GM20000 (cell line): ENCODE measurements at regions not wholly inside any gene's neighbourhood (a gene's known extent, or its start where the extent isn't known, plus 50 kb on each side); places are given as distances from the start of the nearest gene placed in this dataset.

ENCODE experiments used
- DNase-seq: peaks from one replicate; pipeline ENCODE4 v3.0.0; 2012; ENCODE audit warnings: low spot score
- TF ChIP-seq, protein P1 (sequence below): IDR thresholded peaks from 2 replicates; pipeline ENCODE4 v1.5.1; 2012; ENCODE audit warnings: mild to moderate bottlenecking, control low read depth; ENCODE audit errors: extremely low read depth, missing control alignments

- no peak for DNase-seq
- TF ChIP-seq, protein P1, sequence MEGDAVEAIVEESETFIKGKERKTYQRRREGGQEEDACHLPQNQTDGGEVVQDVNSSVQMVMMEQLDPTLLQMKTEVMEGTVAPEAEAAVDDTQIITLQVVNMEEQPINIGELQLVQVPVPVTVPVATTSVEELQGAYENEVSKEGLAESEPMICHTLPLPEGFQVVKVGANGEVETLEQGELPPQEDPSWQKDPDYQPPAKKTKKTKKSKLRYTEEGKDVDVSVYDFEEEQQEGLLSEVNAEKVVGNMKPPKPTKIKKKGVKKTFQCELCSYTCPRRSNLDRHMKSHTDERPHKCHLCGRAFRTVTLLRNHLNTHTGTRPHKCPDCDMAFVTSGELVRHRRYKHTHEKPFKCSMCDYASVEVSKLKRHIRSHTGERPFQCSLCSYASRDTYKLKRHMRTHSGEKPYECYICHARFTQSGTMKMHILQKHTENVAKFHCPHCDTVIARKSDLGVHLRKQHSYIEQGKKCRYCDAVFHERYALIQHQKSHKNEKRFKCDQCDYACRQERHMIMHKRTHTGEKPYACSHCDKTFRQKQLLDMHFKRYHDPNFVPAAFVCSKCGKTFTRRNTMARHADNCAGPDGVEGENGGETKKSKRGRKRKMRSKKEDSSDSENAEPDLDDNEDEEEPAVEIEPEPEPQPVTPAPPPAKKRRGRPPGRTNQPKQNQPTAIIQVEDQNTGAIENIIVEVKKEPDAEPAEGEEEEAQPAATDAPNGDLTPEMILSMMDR, result no peak
These were observed 76.4 kb downstream of the CXXC4 start for GRCh38 chr4:104418286-104418685.

- TF ChIP-seq, protein P1, result no peak
- DNase-seq, result no peak
These were observed 77.3 kb downstream of the CXXC4 start for GRCh38 chr4:104417357-104417882.

- no peak for DNase-seq
- TF ChIP-seq, protein P1, result no peak
These were observed 77.9 kb downstream of the CXXC4 start for GRCh38 chr4:104416725-104417356.

DNA sequence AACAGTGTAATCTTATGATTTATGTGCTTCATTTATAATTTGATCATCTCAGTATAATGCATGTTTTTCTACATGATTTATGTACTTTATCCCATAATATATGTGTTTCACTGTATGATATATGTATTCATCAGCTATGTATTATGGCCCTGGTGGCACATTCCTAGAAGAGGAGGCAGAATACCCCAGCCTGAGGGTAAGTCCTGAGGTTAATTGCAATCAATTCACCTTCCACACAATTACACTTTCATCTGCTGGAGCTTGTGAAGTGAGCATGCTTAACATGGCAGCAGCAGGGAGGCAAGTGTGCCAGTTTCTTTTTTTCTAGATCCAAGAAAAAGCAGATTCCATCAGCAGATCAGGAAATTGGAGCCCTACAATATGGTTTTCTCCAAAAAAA is 81.2 kb downstream of the CXXC4 start:
- TF ChIP-seq, protein P1, result no peak
- no peak for DNase-seq

DNA sequence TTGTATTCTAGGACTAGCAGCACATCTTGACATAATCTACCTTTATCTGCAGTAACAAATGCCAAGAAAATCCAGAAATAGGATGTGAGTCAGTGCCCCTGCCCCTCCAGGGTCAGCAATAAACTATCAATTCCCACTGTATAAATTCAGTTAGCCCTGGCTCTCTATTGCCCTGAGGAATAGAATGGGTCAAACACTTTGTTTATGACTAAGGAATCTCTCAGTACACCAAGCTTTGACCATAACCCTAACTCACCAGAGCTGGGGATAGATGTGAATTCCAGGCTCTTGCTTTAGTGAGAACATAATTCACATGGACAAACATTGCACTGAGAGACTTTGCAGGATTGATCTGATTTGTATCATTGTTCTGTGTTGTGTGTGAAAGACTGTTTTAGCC is 82.3 kb downstream of the CXXC4 start:
- TF ChIP-seq, protein P1, result no peak
- no peak for DNase-seq

- DNase-seq, result no peak
These were observed 83.2 kb downstream of the CXXC4 start for GRCh38 chr4:104411502-104411901.

DNA sequence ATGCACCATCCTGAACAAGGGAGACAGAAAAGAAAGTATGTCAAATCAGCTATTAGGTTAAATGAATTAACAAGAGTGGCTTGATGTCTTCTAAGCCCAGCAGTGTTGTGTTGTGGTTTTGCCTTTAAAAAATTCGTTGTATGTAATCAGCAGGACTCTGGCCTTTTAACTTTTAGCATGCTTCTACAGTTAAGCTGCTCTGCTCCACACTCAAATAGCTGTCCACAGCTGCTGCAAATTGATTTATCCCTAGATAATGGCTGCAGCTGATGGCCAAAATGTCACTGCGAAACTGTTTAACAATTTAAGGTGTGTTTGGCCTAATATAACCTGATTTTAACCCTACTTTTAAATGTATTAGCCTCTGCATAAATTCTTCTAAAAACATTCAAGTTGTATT is 85.8 kb downstream of the CXXC4 start:
- DNase-seq, result no peak
- TF ChIP-seq, protein P1, result no peak

More at GRCh38 chr4:104411502-104411901, 83.2 kb downstream of the CXXC4 start:
- TF ChIP-seq, protein P1, result no peak
